AG04449 (cell line): ENCODE measurements at regions not wholly inside any gene's neighbourhood (a gene's known extent, or its start where the extent isn't known, plus 50 kb on each side); places are given as distances from the start of the nearest gene placed in this dataset.

ENCODE experiments used
- CTCF ChIA-PET: fragments of 350-600 bp; formaldehyde crosslinking; extraction: SDS; loops from one replicate; lab custom pipeline; 2021; ENCODE audit warnings: antibody characterized with exemption; lab: Yijun Ruan, JAX
- POLR2A ChIA-PET: fragments of 400-600, 350-600 bp; formaldehyde crosslinking; extraction: SDS; loops from one replicate; lab custom pipeline; 2020; ENCODE audit warnings: antibody characterized with exemption, inconsistent platforms; lab: Yijun Ruan, JAX
- DNase-seq: peaks from one replicate; pipeline ENCODE4 v3.0.0-alpha.2; 2010; ENCODE audit warnings: low read depth, low spot score
- H3K4me3 ChIP-seq: 2 replicates; pipeline ENCODE4 v1.5.1; 2011; ENCODE audit warnings: low read depth, mild to moderate bottlenecking, control low read depth, low read length
- CTCF ChIP-seq: IDR thresholded peaks from one replicate; pipeline ENCODE4 v1.5.1; 2011; ENCODE audit warnings: mild to moderate bottlenecking, moderate library complexity, low read length, control low read depth, inconsistent platforms; ENCODE audit not compliant: insufficient read depth; ENCODE audit errors: missing control alignments

- H3K4me3 ChIP-seq: no peak overlapping the region
- no peak for TF ChIP-seq CTCF
- ChIA-PET POLR2A (no interaction called here), CTCF (no interaction called here)
- DNase-seq: no peak
These were observed 510.9 kb downstream of the UTRN start for GRCh38 chr6:144796070-144796469.

- TF ChIP-seq CTCF: no peak
- ChIA-PET POLR2A (no interaction called here), CTCF (interaction anchor here (1.1 kb wide), 1 partner anchor 19 kb away, joined by 3 read pairs; no protein-coding TSS in a partner anchor)
- peak; percentile 70 for DNase-seq
- H3K4me3 ChIP-seq: no peak overlapping the region
These were observed 512.9 kb downstream of the UTRN start for GRCh38 chr6:144797881-144798589.

DNA sequence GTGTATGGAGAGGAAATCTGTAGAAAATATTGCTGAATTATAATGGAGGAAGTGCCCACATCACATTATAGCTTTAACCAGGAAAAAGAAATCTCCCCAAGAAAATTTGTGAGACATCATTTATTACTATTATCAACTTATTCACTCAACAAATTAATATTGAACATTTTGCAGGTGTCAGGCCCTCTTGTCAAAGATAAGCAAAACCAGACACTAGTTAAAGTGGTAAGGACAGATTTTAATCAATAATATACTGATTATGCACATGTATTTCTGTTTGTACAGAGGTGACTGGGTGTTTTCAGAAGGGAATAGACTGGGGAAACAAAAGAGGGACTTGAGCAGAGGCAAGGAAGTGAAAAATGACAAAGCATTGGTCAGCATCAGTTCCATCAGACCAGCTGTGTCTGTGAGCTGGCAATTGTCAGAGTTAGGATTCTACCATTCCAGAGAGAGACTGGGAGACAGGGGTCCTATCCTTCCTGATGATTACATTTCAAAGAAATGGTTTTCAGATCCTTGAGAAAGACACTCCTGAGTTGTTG, 519.2 kb downstream of the UTRN start:
- POLR2A ChIA-PET: no interaction called here
- TF ChIP-seq CTCF: no peak
- no peak for DNase-seq
- CTCF ChIA-PET: no interaction called here
- H3K4me3 ChIP-seq: no peak overlapping the region

- POLR2A ChIA-PET: no interaction called here
- no peak overlapping the region for H3K4me3 ChIP-seq
- no peak for DNase-seq
- no peak for TF ChIP-seq CTCF
- CTCF ChIA-PET: no interaction called here
These were observed 519.9 kb downstream of the UTRN start for GRCh38 chr6:144805049-144805448.

DNA sequence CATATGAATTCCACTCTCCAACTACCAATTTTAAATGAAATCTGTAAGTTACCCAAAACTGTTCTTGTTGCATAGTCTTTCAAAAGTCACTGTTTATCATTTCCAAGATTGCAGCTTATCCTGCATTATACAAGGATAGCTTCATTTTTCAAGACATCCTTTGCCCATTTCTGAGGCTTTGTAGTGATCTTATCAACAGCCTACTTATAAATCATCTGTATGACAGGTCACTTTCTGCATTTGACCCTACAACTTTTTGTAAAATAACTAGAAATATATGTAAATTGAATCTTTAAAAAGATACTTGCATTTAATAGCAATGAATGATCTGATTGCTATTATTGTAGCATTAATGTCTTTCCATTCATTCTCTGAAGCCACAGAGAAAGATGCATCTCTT, 521.1 kb downstream of the UTRN start:
- POLR2A ChIA-PET: no interaction called here
- CTCF ChIA-PET: no interaction called here

More for the DNA sequence above, 521.1 kb downstream of the UTRN start:
- no peak overlapping the region for H3K4me3 ChIP-seq
- no peak for TF ChIP-seq CTCF
- DNase-seq: no peak
